ENCODE measurements at regions not wholly inside any gene's neighbourhood (a gene's known extent, or its start where the extent isn't known, plus 50 kb on each side); places are given as distances from the start of the nearest gene placed in this dataset.
"Not testable (repeated sequence)": the region's sequence is repeated elsewhere in the genome, so short reads cannot be mapped to it uniquely, and the experiment has no call there.

DNA sequence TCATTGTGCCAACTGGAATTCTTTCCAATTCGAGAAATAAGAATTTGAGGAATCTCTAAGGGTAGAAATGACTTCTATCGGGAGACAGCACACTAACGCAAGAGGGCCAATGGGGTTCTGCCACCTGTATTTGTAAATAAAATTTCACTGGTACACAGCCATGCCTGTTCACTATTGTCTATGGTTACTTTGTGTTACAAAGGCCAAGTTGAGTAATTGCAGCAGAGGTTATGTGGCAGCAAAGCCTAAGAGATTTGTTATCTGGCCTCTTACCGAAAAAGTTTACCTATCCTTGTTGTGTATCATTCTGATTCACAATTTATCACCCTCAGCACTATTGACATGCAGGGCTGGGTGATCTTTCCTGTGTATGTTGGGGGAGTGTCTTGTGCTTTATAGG lies 278.0 kb downstream of the KLF5 start:
- DNase-seq (ENCODE audit: low spot score) = no peak

- no peak for DNase-seq (ENCODE audit: low spot score)
These were observed 277.1 kb downstream of the KLF5 start for GRCh38 chr13:73335944-73336343.

DNA sequence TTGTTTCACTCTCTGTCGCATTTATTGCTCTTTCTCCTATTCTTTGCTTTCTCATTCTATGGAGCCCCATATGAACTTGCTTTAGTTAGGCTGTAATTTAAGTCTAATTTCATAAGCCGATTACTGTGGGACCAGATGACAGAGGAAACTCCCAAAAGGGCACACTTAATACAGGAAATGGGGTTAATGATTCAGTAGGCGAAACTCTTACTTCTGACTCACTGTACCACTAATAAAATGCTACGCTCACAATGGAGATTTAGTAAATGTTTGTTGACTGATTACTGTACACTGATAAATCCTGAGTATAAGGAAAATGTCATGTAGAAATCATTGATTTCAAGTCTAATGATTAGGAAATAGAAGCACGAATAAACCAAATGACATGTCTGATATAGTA lies 276.4 kb downstream of the KLF5 start:
- no peak for DNase-seq (ENCODE audit: low spot score)

DNA sequence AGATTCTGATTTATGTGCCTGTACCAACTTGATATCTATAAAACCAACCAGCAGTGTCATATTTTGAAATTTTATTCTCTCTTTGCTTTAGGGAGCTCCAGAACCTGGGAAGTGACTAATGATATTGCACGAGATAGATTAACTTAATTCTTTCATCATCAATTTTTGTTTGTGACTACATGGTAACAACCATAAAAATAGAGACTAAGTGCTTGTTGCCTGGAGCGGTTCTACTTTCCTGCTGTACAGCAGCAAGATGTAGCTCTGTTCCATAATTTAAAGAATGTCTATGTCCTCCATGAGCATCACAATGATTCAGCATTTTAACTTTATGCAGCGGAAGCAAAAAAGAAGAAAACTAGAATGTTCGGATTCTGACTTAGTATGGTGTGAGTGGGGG lies 275.6 kb downstream of the KLF5 start:
- DNase-seq (ENCODE audit: low spot score) = no peak

- no peak for DNase-seq (ENCODE audit: low spot score)
These were observed 272.8 kb downstream of the KLF5 start for GRCh38 chr13:73331556-73331955.

DNA sequence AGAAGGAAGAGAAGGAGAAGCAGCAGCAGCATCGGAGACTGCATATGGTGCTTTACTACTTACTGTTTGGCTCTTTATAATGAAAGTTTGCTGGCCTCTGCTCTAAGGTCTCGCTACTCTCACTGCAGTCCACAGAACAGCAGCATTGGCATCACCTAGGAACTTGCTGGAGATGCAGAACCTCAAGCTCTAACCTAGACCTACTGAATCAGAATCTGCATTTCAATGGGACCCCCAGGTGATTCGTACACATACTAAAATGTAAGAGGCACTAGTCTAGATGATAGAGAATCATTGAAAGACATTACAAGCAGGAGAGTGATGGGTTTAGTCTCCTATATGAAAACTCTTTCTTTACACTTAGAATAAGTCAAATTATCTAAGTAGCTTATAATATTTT lies 270.6 kb downstream of the KLF5 start:
- no peak for DNase-seq (ENCODE audit: low spot score)

DNA sequence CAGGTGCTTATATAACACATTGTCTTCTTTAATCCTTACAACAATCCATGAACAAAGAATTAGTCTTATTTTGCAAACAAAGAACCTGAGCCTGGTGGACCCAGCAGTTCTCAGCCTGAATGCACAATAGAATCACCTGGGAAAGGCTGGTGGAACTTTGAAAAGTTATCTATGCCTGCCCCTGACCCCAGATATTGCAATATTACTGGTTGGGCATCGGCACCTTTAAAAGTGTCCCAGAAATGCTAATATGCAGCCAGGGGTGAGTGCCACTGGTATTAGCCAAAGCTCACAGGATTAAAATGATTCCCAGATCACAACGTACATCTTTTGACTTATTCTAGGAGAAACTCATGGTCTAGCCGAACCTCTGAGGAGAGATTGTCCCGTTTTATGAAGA lies 268.8 kb downstream of the KLF5 start:
- DNase-seq (ENCODE audit: low spot score) = no peak

DNA sequence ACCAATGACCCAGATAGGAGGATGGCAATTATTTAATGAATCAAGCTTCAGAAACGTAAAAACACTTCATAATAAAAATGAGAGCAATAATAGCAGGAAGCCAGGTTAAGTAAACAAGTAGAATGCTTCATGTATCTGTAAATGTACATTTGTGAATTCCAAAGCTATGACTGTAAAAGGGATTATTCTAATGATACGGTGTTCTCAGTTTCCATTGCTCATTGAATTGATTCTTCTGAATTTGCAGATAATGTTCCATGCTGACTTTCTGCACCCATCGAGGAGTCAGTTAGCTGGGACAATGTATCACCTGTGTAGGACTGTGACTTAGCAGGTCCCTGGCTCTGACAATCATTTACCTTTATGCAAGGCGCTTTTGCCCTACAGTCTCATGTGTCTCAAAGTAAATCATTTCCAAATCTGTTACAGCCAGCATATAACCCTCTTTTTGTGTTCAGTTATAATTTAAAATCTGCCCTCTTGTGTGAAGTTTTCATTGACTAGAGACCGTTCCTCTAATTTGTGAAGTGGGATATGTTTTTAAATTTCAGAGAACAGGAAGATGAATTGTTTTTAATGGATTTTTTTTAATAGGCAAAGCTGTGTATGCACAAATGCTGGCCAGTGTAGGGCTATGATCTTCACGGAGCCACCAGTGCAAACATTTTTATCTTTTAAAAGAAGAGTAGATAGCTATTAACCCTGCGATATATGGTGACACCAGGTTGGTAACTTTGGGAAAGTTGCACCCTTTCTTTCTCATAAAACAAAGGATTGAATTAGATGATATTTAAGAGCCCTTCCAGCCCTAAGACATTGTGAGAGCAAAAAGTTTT lies 267.1 kb downstream of the KLF5 start:
- DNase-seq (ENCODE audit: low spot score) = no peak

DNA sequence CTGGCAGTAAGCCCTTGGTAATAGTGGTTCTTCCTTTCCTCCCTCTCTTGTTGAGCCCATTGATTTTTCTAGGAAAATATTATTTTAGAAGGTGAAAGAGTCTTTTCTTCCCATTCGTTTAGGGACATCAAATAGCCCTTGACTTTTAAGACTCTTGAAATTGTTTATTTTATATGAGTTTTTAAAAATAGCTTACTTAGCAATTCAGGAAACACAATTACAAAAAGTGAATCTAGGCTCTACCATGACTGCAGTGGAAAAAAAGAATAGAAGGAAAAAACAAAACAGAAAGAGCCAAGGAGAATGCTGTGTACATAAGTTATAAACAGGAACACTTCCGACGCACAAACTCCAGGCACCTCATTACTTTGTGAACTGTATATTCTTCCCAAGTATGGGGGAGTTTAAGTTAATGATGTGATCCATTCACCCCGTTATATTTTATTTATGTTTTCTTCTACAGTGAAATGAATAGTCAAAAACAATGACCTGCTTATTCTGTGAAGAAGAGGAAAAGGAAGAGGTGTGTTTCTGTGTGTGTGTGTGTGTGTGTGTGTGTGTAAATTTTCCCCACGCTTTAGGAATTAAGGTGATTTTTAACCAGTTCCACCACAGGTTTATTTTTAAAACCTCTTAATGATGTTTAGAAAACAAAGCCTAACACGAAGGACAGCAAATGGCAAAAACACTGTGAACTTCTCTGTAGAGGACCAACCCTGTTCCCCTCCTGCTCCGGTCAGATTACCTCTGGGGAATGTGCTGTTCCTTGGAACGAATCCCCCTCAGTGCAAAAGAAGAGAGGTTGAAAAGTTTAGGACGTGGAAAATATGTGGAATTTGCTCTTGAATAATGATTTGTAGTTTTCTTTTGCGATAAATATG lies 266.3 kb downstream of the KLF5 start:
- no peak for DNase-seq (ENCODE audit: low spot score)

GRCh38 chr13:73323615-73324014 lies 264.8 kb downstream of the KLF5 start:
- DNase-seq (ENCODE audit: low spot score) = no peak

GRCh38 chr13:73321043-73321442 lies 262.2 kb downstream of the KLF5 start:
- DNase-seq (ENCODE audit: low spot score) = no peak

GRCh38 chr13:73317140-73317539 lies 258.3 kb downstream of the KLF5 start:
- DNase-seq (ENCODE audit: low spot score) = no peak

DNA sequence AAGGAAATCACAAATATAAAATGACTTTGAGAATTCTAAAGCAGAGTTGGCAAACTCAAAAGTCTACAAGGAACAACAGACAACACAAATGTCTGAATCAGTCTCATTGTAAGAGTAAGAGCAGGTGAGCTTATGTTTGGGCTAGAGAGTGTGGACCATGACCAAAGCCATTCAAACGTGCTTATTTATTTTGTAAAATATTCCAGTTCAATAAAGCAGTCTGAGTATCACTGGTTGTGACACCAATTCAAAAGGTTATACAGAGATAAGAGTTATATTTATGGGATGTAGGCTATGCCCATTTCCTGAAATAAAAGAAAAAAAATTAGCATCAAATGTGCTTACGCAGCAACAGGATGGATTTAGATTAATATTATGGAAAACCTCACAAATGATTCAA lies 251.6 kb downstream of the KLF5 start:
- DNase-seq (ENCODE audit: low spot score) = no peak

DNA sequence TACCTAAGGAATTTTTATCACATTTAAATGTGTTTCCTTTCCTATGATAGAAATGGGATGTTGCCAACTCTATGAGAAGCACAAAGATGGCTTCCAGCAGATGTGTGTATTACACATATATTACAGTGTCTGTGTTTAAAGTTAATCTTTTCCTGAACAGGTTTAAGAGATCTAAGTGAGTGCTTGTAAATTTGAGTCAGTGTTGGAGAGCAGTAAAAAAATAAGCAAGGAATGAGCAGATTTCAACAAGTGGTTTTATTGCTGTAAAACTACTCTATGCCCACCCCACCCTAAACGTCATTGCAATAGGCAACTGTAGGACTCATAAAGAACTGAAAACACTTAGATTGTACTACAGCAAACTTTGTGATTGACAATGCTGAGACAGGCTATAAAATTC lies 248.7 kb downstream of the KLF5 start:
- no peak for DNase-seq (ENCODE audit: low spot score)

DNA sequence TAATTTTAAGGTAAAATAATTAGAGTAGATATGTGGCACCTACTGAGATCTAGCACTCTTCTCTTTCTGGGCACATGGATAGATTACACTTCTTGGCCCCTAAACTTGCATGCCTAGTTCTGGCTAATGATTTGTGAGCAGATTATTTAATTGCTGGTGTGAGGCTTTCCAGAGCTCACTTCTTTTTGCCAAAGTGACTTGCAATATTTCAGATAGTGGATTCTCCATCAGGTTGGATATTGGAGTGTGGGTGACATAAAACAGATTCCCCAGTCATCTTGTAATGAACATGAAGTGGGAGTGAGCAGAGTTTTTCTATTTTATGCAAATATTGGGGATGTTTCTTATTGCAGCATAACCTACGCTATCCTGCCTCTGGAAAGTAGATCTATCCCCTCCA lies 247.9 kb downstream of the KLF5 start:
- DNase-seq (ENCODE audit: low spot score) = no peak

DNA sequence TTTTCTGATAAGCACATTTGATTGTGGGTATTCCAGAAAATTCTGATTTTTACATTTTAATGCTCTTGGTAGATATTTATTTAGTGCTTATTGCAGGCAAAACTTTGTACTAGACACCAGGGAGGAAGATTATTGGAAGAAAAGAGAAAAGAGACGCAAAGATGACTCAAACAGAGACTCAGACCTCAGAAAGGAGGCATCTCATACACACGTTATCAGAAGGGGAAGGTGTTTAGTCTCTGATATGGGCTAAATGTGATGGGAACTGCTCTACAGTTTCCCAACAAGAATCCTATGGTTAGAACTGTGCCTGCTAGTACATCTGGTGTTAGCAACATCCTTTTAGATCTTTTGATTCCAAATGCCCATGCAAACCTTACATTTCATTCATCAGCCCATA lies 245.6 kb downstream of the KLF5 start:
- DNase-seq (ENCODE audit: low spot score) = no peak

GRCh38 chr13:73303851-73304250 lies 245.0 kb downstream of the KLF5 start:
- no peak for DNase-seq (ENCODE audit: low spot score)

DNA sequence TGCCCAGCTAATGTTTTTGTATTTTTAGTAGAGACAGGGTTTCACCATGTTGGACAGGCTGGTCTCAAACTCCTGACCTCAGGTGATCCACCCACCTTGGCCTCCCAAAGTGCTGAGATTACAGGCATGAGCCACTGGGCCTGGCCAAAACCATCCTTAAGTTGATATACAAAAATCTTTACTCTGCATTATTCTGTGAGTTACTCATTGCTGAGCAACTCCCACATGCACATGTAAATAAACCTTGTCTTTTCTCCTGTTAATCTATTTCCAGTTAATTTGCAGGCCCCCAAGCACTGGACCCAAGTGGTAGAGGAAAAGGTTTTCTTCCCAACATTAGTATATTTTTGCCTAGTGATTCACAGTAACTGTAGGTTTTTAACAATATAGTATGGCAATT lies 242.8 kb downstream of the KLF5 start:
- not testable (repeated sequence) for DNase-seq (ENCODE audit: low spot score)

GRCh38 chr13:73300718-73301425 lies 242.1 kb downstream of the KLF5 start:
- no peak for DNase-seq (ENCODE audit: low spot score)

DNA sequence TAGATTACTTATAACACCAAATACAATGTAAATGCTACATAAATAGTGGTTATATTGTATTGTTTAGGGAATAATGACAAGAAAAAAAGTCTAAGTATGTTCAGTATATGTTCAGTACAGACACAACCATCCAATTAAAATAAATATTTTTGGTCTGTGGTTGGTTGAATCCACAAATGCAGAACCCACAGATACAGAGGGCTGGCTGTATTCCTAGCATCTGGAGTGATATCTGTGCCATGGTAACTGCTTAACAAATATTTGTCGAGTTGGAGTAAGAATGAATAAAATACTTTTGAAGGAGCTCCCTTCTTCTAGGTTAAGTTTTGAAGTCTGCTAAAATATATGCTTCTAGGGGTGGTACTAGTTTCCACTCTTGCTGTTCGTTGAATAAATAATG lies 241.0 kb downstream of the KLF5 start:
- no peak for DNase-seq (ENCODE audit: low spot score)

GRCh38 chr13:73293913-73294523 lies 235.2 kb downstream of the KLF5 start:
- no peak for DNase-seq (ENCODE audit: low spot score)

- DNase-seq (ENCODE audit: low spot score) = no peak
These were observed 233.3 kb downstream of the KLF5 start for GRCh38 chr13:73292127-73292526.
